SK-N-SH (cell line): ENCODE measurements at regions not wholly inside any gene's neighbourhood (a gene's known extent, or its start where the extent isn't known, plus 50 kb on each side); places are given as distances from the start of the nearest gene placed in this dataset.

Experiments used
- CHD2 ChIP-seq: fragments of 150-350 bp; IDR thresholded peaks from 2 replicates; pipeline ENCODE4 v1.6.1; 2018; ENCODE audit warnings: low read length; ENCODE audit not compliant: partially characterized antibody
- CTCF ChIP-seq: fragments of 200-600 bp; sonication (generic); IDR thresholded peaks from 2 replicates; pipeline ENCODE4 v1.6.1; 2017; ENCODE audit warnings: antibody characterized with exemption, mild to moderate bottlenecking, moderate library complexity
- EP300 ChIP-seq, 2 experiments: IDR thresholded peaks; 2 replicates each; pipeline versions ENCODE4 v1.4.0 to v1.6.1; 2012; ENCODE audit warnings: borderline replicate concordance in 1 of 2, low read depth in 1 of 2, low read length in 1 of 2
- GABPA ChIP-seq: IDR thresholded peaks from 2 replicates; pipeline ENCODE4 v1.4.0; 2012; ENCODE audit warnings: low read depth, mild to moderate bottlenecking
- JUND ChIP-seq: IDR thresholded peaks from 2 replicates; pipeline ENCODE4 v1.4.0; 2012
- POLR2AphosphoS5 ChIP-seq: IDR thresholded peaks from 2 replicates; pipeline ENCODE4 v1.6.1; 2012; ENCODE audit warnings: low read depth, low read length
- USF2 ChIP-seq: fragments of 150-350 bp; IDR thresholded peaks from 2 replicates; pipeline ENCODE4 v1.6.1; 2017; ENCODE audit warnings: antibody characterized with exemption, low read length, low read depth, borderline replicate concordance

GRCh38 chr11:87453531-87454089 is 415.9 kb downstream of the TMEM135 start:
- no peak for TF ChIP-seq CTCF
- no peak for TF ChIP-seq JUND
- TF ChIP-seq POLR2AphosphoS5 = no peak
- TF ChIP-seq USF2 = no peak
- TF ChIP-seq GABPA = no peak
- TF ChIP-seq EP300 (IDR thresholded peaks at IDR 0.05; ENCODE audit: borderline replicate concordance in 1 of 2, low read depth in 1 of 2, low read length in 1 of 2) = no peak
- no peak for TF ChIP-seq CHD2
